Middle frontal gyrus (tissue), 1 donor: ENCODE measurements at regions not wholly inside any gene's neighbourhood (a gene's known extent, or its start where the extent isn't known, plus 50 kb on each side); places are given as distances from the start of the nearest gene placed in this dataset.
A peak's percentile ranks its signal among the peaks of the same experiment; 100 is the strongest.

ENCODE experiments used
- DNase-seq: peaks from one replicate; pipeline ENCODE4 v3.0.0-alpha.2; 2015; ENCODE audit warnings: low spot score; ENCODE audit errors: extremely low spot score

DNA sequence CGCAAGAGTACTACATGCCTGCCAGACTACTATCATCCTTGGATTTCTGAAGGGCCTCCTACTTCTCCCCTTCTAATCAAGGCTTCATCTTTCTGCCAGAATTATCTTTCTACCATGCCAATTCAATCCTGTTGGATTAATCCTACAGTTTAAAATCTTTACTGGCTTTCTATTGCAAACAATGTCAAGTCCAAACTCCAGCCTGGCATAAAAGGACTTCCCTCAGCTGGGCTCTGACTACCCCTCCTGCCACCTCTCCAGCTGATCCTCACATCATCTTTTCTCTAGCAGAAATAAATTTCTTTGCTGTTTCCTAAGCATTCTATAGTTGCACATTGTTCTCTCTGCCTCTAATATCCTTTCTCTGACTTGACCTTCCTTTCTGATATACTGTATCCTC, 119.7 kb upstream of the RAD23B start:
- DNase-seq = no peak

DNA sequence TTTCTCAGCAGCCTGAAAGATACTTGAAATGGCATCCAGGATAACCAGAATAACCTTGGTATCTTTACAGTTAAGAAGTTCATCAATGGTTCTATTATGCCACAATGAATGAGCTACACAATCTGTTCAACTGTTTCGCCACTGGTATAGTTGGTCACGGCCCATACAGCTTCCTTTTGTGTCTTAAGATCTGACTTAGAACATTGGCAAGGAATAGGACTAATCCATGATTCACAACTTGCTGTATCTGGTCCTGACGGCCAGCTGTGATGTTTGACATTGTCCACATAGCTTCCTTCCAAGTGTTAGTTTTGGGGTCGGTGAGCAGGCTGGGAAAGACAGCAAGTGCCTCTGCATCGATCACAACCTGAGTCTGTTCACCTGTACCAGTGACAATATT, 113.3 kb upstream of the RAD23B start:
- DNase-seq = no peak

DNA sequence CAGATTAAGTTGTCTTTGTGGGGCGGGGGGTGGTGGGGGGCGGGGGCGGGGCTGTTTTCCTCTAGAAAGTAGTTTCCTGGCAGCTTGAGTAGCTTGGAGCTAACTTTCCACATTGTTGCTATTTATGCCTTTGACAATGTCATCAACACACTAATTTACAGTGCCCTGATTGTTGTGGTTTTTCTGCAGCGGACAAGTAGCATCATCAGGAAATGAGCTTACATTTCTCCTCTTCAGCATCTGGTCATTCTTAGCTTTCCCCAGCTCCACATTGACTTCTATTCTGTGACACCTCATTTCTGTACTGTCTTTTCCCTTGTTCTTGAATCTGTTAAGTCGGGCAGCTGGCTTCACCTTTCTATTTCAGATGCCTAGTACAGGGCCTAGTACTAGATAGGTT, 112.3 kb upstream of the RAD23B start:
- DNase-seq = no peak

DNA sequence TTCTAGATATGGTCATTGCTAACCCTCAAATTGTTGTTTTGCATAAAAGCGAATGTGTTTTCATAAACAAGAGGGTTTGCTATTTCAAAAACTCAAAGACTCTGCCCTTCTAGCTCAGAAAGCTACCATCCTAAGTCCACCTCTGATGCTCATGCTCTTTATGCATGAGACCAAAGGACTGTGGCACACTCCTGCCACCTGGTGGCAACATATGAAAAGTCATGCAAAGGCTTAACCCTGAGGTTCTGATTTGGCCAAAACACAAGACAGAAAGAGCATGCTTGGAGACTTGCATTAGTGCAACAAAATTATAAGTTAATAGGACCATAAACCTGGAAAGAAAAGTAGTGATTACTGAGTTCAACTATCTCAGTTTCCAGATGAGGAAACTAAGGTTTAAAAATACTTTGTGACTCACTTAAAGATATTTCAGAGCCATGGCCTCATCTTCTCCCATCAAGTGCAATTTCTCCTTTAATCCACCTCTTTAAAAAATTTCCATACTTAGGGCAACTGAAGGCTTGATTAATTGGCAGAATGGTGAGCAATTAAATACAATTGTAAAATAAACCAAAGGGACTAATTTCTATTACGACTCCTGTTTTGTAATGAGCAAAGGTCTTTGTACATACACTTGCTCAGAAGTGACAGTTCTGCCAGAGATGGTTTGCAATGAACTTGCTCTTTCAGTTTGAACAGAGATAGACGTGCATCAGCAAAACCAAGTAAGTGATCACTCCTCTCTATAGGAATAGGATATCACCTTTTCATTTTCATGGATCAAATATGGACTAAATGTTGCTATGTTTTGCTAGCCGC, 110.7 kb upstream of the RAD23B start:
- peak; percentile 66 for DNase-seq

DNA sequence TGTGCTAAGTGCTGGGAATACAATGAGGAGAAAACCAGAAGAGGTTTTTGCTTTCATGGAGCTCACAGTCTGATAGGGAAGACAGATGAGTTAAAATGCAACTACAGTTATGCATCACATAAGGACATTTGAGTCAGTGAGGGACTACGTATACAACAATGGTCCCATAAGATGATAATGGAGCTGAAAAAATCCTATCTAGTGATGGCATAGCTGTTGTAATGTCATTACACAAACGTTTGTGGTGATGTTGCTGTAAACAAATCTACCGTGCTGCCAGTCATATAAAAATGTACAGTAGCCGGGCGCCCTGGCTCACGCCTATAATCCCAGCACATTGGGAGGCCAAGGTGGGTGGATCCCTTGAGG, 110.1 kb upstream of the RAD23B start:
- DNase-seq = no peak

DNA sequence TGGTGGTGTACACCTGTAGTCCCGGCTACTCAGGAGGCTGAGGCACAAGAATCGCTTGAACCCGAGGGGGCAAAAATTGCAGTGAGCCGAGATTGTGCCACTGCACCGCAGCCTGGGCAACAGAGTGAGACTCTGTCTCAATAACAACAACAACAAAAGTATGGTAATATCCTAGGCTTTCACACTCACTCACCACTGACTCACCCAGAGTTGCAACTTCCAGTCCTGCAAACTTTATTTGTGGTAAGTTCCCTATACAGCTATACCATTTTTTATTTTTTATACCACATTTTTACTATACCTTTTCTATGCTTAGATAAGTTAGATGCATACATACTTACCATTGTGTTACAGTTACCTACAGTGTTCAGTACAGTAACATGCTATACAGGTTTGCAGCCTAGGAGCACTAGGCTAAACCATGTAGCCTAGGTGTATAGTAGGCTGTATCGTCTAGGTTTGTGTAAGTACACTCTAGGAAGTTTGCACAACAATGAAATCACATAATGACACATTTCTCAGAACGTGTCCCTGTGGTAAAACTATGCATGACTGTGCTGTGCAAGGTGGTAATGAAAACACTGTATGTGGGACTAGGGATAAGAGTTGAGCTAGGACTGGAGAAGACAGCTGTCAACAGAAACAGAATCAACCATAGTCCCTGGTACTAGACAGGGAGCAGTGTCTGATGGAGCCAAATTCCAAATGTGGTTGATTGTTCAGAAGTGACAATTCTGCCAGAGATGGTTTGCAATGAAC, 109.5 kb upstream of the RAD23B start:
- no peak for DNase-seq

DNA sequence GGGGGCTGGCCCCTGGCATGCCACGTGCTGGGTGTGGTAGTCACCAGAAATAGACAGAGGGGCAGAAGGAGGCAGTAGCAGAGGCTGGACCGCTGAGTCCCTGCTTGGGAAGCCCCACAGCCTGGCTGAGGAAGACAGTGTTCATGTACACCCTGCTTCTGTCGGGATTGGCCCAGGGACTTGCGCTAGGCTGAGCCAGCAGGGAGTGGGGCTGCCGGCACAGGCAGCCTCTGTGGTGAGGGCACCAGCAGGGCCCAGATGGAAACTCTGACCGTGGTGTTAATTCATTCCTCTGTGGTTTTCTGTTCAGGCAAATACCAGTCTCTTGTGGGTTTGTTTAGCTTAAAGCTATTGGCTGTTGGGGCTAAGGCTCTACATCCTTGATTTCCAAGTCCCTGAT, 108.6 kb upstream of the RAD23B start:
- DNase-seq = no peak

DNA sequence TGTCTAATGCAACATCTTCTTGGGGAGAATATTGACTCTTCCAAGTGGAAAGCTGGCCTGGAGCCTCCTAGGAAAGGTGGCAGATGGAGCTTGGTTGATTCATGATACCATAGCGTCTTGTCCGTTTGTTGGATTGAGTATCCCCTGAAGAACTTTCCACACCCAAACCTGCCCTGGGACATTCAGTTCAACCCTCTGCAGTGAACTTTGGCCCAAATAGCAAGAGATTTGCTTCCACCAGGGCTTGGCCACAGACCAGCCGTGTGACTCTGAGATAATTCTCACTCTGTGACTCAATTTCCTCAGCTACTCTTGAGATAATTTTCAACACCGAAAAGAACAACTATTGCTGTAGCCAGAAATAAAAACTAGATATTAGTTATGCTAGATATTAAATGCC, 108.0 kb upstream of the RAD23B start:
- DNase-seq = no peak

DNA sequence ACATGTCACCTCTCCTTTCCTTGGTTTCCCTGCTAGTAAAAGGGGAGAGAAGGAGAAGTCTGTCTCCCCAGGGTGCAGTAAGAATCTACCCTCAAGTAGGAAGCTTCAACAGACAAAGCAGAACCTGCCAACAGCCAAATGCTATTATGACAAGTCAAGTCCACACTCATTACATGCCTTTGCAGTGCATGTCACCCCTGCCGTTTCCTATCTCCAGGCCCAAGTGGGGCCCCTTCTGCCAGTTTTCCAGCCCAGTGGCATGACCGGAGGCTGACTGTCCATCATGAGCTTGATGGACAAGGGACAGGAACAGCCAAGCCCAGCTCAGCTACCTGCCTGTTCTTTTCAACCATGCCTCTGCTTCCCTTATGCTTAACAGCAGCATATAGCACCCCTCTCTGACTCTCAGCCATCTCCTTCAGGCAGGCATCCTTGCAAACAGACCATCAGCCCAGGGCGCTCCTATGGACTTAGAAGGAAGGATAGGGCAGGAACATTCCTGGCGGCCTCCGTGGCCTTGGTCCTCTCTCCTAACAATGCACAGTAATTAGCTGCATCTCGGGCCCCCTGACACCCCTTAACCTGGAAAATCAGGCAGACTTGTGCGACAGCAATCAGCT, 107.2 kb upstream of the RAD23B start:
- DNase-seq = no peak

DNA sequence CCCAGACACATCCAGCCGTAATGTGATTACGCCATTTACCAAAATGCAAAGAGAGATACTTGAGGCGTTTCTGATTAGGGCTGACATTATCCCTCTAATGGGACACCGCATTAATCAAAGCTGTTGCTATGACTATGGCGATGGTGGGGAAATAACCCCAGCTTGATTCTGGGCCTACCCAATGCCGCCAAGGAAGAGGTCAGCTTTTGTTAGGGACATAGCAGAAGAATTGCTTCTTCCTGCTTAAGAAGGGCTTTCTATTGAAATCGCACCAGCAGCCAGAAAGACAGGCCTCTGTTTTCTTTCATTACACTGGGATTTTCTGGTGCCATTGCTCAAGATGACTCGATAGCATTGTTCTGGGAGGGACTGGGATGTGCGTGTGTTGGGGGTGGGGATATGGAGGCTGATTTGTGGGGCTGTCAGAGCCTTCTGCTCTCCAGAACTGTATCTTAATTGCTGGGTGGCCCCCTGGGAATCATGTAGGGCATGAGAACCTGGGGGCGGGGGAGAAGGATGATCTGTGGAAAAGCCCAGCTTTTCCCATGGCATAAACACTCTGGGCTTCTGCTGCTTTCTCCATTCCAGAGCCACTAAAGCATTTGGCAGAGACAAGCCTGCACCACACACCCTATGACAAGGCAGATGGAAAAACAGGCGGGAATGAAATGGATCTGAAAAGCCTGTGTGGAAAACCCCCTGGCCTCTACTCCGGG, 106.5 kb upstream of the RAD23B start:
- no peak for DNase-seq

DNA sequence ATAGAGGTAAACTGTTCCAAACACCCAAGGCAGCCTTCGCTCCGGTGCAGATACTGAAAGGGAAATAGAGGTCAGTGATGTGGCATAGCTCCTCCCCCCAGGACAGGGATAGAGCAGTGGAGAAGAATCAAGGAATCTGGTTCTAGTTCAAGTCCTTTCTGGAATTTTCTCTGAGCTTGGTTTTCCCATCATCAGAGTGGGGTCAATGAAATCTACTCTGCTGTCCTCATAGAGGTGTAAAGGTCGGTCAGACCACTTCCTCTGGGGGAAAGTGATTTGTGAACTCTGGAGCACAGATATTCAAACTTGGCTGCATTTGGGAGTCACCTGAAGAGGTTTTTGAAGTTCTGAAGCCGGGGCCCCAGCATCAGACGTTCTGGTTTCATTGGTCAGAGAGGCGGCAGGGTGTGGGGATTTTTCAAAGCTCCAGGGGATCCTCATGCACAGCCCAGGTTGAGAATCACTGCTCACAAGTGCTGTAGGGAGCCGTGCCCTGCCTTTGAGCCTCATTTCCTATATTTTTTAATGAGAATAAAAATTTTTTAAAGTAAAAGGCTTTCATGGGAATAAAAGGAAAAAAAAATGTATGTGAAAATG, 105.7 kb upstream of the RAD23B start:
- no peak for DNase-seq

DNA sequence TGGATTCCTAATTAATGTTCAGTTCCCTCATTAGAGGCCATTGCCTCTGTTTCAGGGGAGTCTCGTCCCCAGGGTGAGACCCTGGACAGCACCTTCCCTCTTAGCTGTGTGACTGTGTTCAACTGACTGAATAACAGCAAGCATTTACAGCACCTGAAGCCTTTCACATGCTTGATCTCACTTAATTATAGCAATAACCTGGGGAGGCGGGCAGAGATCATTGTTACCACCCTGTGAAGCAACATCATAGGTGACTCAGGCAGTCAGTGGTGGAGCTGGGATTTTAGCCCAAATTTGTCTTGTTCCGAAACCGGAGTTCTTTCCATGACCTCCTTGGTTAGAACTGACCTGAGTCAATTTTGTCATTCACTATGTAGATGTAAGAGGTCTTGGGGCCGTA, 105.2 kb upstream of the RAD23B start:
- no peak for DNase-seq

DNA sequence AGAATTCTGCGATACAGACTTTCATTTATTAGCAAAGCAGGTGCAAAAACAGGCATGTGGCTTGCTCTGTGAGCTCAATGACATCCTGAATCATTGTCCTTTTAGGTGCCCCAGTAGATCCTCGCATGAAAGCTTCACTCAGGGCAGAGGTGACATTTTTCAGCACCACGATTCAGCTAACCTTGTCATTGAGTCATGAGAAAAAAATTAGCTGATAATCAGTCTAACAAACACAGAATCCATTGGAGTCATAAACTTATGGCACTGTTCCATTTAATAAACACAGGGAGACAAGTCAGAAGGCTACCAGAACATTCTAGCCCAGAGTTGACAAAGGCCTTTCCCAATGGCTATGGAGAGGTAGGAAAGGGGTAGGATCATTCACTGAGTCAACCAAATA, 104.8 kb upstream of the RAD23B start:
- no peak for DNase-seq

DNA sequence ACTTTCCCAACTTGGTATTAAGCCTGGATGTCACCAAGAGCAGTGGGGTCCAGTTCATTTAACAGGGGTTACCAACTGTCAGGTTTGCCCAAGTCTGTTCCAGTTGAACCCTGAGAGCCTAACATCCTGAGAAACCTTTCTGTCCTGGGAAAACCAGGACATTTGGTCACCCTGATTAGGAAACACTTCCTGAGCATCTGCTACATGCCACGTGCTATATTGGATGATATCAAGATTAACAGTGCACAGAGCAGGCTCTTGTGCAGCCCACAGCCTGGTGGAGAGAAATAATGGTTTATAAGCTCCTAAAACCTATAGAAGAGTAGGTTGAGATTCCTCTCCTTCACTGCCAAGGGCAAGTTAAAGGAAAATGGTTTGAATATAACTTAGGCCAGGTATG, 102.9 kb upstream of the RAD23B start:
- no peak for DNase-seq

DNA sequence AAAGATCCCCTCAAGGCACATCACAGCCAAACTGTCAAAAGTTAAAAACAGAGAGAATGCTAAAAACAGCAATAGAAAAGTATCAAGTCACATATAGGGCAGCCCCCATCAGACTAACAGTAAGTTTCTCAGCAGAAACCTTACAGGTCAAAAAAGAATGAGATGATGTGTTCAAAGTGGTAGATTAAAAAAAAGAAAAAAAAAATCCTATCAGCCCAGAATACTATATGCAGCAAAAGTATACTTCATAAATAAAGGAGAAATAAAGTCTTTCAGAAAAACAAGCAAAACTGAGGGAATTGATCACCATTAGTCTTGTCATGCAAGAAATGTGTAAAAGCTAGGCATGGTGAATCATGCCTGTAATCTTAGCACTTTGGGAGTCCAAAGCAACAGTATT, 99.9 kb upstream of the RAD23B start:
- DNase-seq = no peak

DNA sequence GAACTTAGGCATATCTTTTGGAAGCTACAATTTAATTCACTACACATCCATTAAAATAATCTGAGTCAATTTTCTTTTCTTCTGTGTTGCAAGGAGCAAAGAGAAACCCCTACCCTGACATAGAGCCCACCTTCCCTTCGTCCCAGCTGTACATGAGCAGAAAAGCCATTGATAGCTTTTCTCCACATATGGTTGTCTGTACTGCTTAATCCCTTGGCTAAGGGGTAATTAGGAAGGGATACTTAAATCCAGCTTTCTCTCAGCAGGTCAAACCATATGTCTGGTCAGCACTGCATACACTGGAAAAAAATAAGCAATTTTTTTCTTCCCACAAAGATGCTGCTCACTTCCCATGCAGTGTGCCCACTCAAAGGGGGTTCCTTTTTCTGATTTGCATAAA, 94.7 kb upstream of the RAD23B start:
- no peak for DNase-seq

DNA sequence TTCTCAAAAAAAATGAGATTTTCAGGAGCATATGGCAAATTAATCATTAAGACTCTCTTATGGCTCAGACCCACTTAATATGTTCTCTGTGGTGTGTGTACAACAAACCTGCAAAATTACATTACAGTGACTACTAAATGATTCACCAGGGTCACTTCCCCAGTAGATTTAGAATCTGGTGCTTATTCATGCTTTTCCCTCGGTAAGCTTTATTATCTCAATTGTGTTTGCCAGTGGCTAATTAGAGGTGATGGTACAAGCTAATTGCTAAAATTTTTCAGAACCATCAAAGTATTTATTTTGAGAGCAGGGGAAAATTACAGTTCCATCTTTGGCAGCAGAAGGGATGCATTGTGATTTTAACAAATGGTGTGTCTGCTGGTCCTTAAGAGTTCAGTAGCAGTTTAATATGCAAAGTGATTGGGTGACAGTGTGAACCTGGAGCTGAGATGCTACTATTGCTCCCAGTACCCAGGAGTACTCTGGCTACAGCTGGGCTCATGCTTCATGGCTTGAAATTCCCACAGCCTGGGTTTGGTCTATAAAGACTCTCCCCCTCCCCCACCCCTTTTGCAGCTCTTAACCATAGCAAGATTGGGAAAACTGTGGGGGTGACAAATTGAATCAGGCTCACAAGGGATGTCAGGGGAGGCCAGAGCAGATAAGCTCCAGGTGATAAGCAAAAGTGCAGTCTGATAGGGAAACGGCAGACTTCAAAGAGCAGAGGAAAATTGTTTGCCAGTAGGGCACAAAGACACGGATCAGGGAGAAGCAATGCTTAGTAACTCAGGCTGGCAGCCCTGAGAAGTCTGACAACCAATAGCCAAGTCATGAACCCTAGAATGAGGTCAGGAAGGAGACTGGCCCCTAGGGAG, 92.8 kb upstream of the RAD23B start:
- DNase-seq = no peak

DNA sequence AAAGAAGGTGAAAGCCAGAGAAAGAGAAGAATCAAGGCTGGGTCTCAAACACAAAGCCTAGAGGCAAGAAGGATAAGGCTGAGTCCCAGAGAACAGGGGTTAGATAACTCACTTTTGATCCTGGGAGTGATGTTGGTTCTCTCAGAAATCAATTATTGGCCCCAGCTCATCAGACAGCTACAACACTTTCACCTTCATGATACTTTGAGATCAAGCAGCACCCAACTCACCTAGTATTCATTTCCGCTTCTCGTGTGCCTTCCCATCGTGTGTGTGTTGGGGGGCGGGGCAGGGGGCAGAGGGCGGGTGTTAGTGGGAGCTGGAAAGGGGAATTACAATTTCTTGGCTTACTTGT, 92.2 kb upstream of the RAD23B start:
- DNase-seq = no peak

DNA sequence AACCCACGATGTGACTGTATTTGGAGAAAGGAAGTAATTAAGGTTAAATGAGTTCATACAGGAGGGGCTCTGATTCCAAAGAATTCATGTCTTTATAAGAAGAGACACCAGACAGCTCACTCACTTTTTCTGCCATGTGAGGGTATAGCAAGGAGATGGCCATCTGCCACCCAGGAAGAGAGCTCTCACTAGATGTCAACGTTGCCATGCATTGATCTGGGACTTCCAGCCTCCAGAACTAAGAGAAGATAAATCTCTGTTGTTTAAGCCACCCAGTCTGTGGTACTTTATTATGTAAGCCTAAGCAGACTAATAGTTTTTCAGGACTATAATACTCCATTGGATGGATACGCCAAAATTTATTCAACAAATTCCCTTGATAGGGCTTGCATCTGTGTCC, 89.8 kb upstream of the RAD23B start:
- no peak for DNase-seq

DNA sequence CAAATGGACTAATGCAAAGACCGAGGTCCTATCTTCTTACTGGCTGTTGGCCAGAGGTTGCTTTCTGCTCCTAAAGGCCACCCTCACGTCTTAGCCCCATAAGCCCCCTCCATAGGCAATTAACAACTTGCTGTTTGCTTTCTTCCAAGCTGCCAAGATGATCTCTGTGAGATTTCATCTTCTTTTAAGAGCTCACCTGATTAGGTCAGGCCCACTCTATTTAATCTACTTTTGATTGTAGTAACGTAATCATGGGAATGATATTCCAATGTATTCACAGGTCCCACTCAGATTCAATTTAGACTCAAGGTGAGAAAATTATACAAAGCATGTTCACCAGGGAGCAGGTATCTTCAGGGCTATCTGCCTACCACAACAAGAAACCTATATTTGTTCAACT, 84.4 kb upstream of the RAD23B start:
- no peak for DNase-seq

DNA sequence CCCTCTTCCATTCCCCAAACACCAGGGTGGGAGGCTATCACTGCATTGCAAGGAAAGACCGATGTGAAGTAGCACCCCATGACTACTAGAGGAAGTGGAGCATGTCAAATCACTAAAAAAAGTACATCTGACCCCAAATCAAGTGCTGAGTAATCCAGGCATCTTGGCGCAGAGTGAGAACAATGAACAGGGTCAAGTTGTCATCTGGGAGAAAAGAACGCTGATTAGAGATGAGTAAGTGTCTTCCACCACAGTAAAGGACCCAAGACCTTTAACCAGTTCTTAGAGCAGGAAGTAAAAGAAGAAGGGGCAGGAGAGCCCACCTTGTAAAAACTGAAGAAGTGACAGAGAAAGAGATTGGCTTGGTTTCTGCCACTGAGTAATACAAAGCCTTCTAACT, 75.0 kb upstream of the RAD23B start:
- DNase-seq = no peak
